PC-3 (cell line): ENCODE measurements at regions not wholly inside any gene's neighbourhood (a gene's known extent, or its start where the extent isn't known, plus 50 kb on each side); places are given as distances from the start of the nearest gene placed in this dataset.

ENCODE experiments used
- EZH2phosphoT487 ChIP-seq: fragments of 300-600 bp; sonication (generic); IDR thresholded peaks from 2 replicates; pipeline ENCODE4 v1.6.1; 2018; ENCODE audit warnings: mild to moderate bottlenecking, antibody characterized with exemption, low read length, borderline replicate concordance
- TF ChIP-seq, protein P1 (sequence below): fragments of 300-600 bp; sonication (generic); conservative IDR thresholded peaks from 2 replicates; pipeline ENCODE4 v1.5.1; 2017; ENCODE audit warnings: antibody characterized with exemption, low read depth, mild to moderate bottlenecking, low read length

DNA sequence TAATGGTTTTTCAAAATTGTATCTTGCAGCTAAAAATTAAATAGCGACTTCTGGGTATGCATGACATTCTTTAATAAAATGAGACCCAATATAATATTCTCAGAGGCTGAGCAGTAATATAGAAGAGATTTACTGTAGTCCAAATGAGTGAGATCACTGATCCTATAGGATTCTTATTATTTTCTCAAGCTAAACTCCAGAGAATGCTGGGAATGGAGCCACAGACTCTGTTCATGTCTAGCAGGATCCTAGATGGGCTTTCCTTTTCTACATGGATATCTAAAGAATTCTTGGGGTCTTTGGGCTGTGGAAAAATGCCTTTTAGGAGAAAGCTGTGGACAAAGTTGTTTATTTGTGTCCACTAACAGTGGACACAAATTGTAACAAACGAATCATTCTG, 150.7 kb upstream of the ZNF644 start:
- no peak for TF ChIP-seq EZH2phosphoT487
- TF ChIP-seq, protein P1, sequence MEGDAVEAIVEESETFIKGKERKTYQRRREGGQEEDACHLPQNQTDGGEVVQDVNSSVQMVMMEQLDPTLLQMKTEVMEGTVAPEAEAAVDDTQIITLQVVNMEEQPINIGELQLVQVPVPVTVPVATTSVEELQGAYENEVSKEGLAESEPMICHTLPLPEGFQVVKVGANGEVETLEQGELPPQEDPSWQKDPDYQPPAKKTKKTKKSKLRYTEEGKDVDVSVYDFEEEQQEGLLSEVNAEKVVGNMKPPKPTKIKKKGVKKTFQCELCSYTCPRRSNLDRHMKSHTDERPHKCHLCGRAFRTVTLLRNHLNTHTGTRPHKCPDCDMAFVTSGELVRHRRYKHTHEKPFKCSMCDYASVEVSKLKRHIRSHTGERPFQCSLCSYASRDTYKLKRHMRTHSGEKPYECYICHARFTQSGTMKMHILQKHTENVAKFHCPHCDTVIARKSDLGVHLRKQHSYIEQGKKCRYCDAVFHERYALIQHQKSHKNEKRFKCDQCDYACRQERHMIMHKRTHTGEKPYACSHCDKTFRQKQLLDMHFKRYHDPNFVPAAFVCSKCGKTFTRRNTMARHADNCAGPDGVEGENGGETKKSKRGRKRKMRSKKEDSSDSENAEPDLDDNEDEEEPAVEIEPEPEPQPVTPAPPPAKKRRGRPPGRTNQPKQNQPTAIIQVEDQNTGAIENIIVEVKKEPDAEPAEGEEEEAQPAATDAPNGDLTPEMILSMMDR, result no peak
